ENCODE measurements at regions not wholly inside any gene's neighbourhood (a gene's known extent, or its start where the extent isn't known, plus 50 kb on each side); places are given as distances from the start of the nearest gene placed in this dataset.

DNA sequence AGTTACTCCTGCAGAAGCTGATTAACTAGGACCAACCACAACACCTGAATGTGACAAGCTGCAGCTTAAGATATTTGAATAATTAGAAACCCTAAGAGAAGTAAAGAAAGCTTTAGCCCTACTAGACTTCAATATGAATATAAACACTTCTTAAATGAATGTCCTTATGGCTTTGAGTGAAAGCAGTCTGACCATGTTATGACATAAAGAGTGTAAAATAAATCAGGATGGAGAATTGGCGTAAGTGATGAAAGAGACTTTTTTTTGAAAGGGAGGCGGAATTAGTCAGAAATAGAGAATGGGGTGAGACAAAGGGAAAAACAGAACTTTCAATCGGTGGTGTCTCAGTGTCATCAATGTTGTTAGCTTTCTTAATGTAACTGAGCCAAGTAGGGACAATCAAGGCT, 117.2 kb upstream of the MAGEB16 start:
- H3K36me3 ChIP-seq, result no peaks in the 10 kb centered on the region
- no peaks in the 10 kb centered on the region for H3K27me3 ChIP-seq (ENCODE audit: insufficient read depth, low read depth, severe bottlenecking)
- TF ChIP-seq, protein P1, sequence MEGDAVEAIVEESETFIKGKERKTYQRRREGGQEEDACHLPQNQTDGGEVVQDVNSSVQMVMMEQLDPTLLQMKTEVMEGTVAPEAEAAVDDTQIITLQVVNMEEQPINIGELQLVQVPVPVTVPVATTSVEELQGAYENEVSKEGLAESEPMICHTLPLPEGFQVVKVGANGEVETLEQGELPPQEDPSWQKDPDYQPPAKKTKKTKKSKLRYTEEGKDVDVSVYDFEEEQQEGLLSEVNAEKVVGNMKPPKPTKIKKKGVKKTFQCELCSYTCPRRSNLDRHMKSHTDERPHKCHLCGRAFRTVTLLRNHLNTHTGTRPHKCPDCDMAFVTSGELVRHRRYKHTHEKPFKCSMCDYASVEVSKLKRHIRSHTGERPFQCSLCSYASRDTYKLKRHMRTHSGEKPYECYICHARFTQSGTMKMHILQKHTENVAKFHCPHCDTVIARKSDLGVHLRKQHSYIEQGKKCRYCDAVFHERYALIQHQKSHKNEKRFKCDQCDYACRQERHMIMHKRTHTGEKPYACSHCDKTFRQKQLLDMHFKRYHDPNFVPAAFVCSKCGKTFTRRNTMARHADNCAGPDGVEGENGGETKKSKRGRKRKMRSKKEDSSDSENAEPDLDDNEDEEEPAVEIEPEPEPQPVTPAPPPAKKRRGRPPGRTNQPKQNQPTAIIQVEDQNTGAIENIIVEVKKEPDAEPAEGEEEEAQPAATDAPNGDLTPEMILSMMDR (IDR thresholded peaks at IDR 0.05; ENCODE audit: low read depth, low read length), result no peak
- no peak overlapping the region for H3K27ac ChIP-seq
- no peak overlapping the region for H3K4me3 ChIP-seq (ENCODE audit: low read depth, low read length)
- no peaks in the 10 kb centered on the region for H3K9me3 ChIP-seq (ENCODE audit: severe bottlenecking)
- DNase-seq, result no peak

DNA sequence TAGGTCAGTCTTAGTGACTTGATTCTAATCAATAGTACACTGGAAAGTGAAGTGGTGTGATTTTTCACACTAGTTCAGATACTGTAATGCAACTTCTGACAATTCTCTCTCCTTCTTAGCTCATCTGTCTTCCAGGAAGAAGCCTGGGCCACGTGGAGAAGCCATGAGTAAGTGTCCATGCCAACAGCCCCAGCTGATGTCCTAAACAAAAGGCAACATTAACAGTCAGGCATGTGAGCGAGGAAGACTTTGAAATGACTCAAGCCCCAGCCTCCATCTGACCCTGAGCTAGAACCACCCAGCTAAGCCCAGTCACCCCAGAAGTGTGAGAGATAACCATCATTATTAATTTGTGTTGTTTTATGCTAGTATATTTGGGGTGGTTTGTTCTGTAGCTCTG, 115.7 kb upstream of the MAGEB16 start:
- H3K36me3 ChIP-seq, result no peaks in the 10 kb centered on the region
- no peak overlapping the region for H3K4me3 ChIP-seq (ENCODE audit: low read depth, low read length)
- no peaks in the 10 kb centered on the region for H3K9me3 ChIP-seq (ENCODE audit: severe bottlenecking)
- no peak for DNase-seq
- TF ChIP-seq, protein P1 (IDR thresholded peaks at IDR 0.05; ENCODE audit: low read depth, low read length), result no peak
- no peak overlapping the region for H3K27ac ChIP-seq
- no peaks in the 10 kb centered on the region for H3K27me3 ChIP-seq (ENCODE audit: insufficient read depth, low read depth, severe bottlenecking)

DNA sequence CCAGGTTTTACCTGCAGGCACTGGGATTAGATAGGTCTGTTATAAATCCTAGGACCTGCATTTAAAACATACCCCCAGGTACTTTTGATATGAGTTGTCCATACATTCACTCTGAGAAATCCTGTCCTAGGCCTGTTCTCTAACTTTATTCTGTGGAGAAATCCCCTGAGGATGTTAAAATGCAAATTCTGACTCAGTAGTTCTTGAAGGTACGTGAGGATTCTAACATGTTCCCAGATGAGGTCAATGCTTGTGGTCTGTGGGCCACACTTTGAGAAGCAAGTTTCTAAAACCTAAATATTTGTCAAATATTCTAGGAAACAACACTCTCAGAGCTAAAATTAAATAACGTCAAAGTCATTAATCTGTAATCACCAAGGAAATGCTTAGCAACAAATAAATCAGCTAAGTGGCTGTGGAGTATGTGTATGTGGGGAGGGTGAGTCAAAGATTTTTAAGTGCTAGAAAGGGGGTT, 101.3 kb upstream of the MAGEB16 start:
- H3K36me3 ChIP-seq, result no peaks in the 10 kb centered on the region
- no peak for DNase-seq
- peaks cover 3% of the 10 kb centered on the region for H3K27me3 ChIP-seq (ENCODE audit: insufficient read depth, low read depth, severe bottlenecking)
- TF ChIP-seq, protein P1 (IDR thresholded peaks at IDR 0.05; ENCODE audit: low read depth, low read length), result no peak
- H3K4me3 ChIP-seq (ENCODE audit: low read depth, low read length), result no peak overlapping the region
- no peak overlapping the region for H3K27ac ChIP-seq
- no peaks in the 10 kb centered on the region for H3K9me3 ChIP-seq (ENCODE audit: severe bottlenecking)

DNA sequence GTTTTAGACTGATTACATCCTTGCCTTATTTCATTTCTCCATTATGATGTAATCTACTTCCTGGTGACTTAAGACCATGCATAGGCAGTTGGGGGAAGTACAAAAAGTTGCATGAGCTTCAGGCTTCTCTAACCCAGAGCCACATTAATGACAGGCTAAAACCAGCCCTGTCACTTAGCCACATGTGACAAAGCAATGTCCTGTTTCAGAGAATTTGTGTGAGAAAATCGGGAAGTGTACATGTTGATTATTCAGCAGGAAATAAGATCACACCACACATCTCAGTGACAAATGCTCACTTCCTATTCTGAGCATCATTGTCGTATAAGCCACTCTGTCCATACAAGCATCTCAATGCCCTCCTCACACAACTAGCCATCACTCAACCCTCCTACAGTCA, 98.5 kb upstream of the MAGEB16 start:
- Histone ChIP-seq H3K27me3 (ENCODE audit: insufficient read depth, low read depth, severe bottlenecking) (peaks cover 3% of the 10 kb centered on the region), H3K9me3 (ENCODE audit: severe bottlenecking) (no peaks in the 10 kb centered on the region), H3K4me3 (ENCODE audit: low read depth, low read length) (no peak overlapping the region), H3K36me3 (no peaks in the 10 kb centered on the region), H3K27ac (no peak overlapping the region)
- no peak for DNase-seq
- TF ChIP-seq, protein P1 (IDR thresholded peaks at IDR 0.05; ENCODE audit: low read depth, low read length), result no peak

DNA sequence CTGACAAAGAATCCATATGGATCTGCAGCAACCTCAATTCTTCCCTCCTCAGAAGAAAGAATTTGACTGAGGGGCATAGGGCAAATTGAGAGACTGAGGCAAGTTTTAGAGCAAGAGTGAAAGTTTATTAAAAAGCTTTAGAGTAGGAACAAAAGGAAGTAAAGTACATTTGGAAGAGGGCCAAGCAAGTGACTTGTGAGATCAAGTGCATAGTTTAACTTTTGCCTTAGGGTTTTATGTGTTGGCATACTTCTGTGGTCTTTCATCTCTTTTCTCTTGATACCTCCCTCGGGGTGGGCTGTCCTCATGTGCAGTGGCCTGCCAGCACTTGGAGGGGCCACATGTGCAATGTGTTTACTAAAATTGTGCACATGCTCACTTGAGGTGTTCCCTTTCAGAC, 98.0 kb upstream of the MAGEB16 start:
- DNase-seq, result no peak
- TF ChIP-seq, protein P1 (IDR thresholded peaks at IDR 0.05; ENCODE audit: low read depth, low read length), result no peak
- no peak overlapping the region for H3K27ac ChIP-seq
- no peaks in the 10 kb centered on the region for H3K36me3 ChIP-seq
- H3K9me3 ChIP-seq (ENCODE audit: severe bottlenecking), result no peaks in the 10 kb centered on the region
- H3K27me3 ChIP-seq (ENCODE audit: insufficient read depth, low read depth, severe bottlenecking), result peaks cover 3% of the 10 kb centered on the region
- H3K4me3 ChIP-seq (ENCODE audit: low read depth, low read length), result no peak overlapping the region

DNA sequence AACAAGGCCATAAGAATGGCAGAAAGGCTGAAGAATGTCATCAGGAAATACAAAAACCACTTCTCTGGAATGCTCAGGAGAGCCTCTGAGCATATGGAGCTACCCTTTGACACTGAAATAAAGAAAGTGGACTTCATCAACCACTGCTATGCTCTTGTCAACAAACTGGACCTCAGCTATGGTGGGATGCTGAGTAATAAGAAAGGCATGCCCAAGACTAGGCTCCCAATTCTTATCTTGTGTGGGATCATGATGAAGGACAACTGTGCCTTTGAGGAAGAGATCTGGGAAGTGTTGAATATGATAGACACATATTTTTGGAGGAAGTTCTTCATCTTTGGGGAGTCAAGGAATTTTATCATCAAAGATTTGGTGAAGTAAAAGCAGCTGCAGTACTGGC, 86.9 kb upstream of the MAGEB16 start:
- TF ChIP-seq, protein P1 (IDR thresholded peaks at IDR 0.05; ENCODE audit: low read depth, low read length), result no peak
- Histone ChIP-seq H3K27ac (no peak overlapping the region), H3K36me3 (no peaks in the 10 kb centered on the region), H3K4me3 (ENCODE audit: low read depth, low read length) (no peak overlapping the region), H3K9me3 (ENCODE audit: severe bottlenecking) (no peaks in the 10 kb centered on the region), H3K27me3 (ENCODE audit: insufficient read depth, low read depth, severe bottlenecking) (peaks cover 4% of the 10 kb centered on the region)
- no peak for DNase-seq

Measured in WERI-Rb-1 (cell line).